ENCODE measurements at regions not wholly inside any gene's neighbourhood (a gene's known extent, or its start where the extent isn't known, plus 50 kb on each side); places are given as distances from the start of the nearest gene placed in this dataset.

DNA sequence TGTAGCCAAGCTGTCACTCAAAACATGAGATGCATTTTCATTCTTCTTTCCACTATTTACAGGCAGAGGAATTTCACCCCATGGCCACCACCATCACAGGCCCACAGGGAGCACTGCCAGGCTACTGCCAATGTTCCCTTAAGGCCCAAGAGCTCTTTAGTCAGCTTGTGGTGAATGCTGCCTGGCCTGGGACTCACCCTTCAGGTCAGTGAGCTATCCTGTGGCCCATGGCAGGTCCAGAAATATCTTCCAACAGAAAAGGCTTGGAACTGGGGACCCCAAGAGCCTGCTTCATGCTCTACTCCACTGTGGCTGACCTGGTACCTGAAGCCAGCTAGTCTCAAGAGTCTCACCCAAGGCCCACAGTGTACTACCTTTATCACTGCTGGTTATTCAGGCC lies 1518.7 kb upstream of the CDH9 start:
- no peak for DNase-seq
- Histone ChIP-seq H3K4me1 (ENCODE audit: insufficient read depth) (no peaks in the 10 kb centered on the region), H3K27ac (no peak overlapping the region), H3K9me3 (no peaks in the 10 kb centered on the region), H3K27me3 (no peaks in the 10 kb centered on the region), H3K4me3 (no peak overlapping the region), H3K36me3 (no peaks in the 10 kb centered on the region)
- intact Hi-C loops (cut with DNase I): no loop called here
- no peak for TF ChIP-seq EP300 (IDR thresholded peaks at IDR 0.05)
- no peak for TF ChIP-seq POLR2A (IDR thresholded peaks at IDR 0.05)
- TF ChIP-seq, protein P1, sequence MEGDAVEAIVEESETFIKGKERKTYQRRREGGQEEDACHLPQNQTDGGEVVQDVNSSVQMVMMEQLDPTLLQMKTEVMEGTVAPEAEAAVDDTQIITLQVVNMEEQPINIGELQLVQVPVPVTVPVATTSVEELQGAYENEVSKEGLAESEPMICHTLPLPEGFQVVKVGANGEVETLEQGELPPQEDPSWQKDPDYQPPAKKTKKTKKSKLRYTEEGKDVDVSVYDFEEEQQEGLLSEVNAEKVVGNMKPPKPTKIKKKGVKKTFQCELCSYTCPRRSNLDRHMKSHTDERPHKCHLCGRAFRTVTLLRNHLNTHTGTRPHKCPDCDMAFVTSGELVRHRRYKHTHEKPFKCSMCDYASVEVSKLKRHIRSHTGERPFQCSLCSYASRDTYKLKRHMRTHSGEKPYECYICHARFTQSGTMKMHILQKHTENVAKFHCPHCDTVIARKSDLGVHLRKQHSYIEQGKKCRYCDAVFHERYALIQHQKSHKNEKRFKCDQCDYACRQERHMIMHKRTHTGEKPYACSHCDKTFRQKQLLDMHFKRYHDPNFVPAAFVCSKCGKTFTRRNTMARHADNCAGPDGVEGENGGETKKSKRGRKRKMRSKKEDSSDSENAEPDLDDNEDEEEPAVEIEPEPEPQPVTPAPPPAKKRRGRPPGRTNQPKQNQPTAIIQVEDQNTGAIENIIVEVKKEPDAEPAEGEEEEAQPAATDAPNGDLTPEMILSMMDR (IDR thresholded peaks at IDR 0.05): no peak

DNA sequence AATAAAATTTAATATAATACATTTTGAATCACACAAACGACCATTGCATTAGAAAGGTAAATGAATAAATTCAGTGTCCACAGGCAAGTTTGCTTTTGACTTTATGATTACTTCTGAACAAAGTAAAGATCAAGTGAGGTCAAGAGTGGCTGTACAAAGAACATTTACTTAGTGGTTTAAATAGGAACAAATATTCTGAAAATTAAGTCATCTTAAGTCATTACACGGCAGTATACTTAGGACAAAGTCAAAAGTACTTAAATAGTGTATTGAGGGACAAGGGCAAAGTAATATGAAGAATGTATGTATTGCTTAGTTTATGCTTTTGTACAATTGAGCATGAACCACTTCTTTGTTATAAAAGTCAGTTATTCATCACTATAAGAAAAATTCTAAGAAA lies 1511.2 kb upstream of the CDH9 start:
- TF ChIP-seq POLR2A (IDR thresholded peaks at IDR 0.05) (no peak), EP300 (IDR thresholded peaks at IDR 0.05) (no peak)
- TF ChIP-seq, protein P1 (IDR thresholded peaks at IDR 0.05): no peak
- H3K27ac ChIP-seq: no peak overlapping the region
- H3K4me3 ChIP-seq: no peak overlapping the region
- no peaks in the 10 kb centered on the region for H3K36me3 ChIP-seq
- WGBS, 3 donors: 64 to 82% (median 73%) methylated on average over 2 of the region's 2 CpGs
- H3K9me3 ChIP-seq: no peaks in the 10 kb centered on the region
- intact Hi-C loops (cut with DNase I): no loop called here
- H3K27me3 ChIP-seq: no peaks in the 10 kb centered on the region
- H3K4me1 ChIP-seq (ENCODE audit: insufficient read depth): no peaks in the 10 kb centered on the region
- no peak for DNase-seq

DNA sequence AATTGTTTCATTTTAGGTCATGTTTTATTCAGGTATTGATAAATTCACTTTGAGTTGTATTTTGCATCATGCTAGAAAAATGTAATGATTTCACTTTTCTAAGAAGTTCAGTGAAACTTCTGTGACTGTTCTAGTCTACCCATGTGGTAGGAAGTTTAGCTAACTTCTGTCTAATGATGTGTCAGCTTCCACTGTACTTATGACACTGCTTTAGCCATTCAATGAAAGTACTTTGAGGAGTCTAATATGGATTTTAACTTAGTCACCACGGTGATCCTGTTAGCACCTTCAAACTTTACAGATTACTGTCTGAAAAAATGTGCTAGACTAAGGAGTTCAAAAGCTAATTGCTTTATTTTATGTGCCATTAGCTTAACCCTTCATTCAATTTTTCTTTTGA lies 1510.5 kb upstream of the CDH9 start:
- Histone ChIP-seq H3K4me1 (ENCODE audit: insufficient read depth) (no peaks in the 10 kb centered on the region), H3K36me3 (no peaks in the 10 kb centered on the region), H3K27me3 (no peaks in the 10 kb centered on the region), H3K9me3 (no peaks in the 10 kb centered on the region), H3K4me3 (no peak overlapping the region), H3K27ac (no peak overlapping the region)
- WGBS, 3 donors: 33 to 64% (median 35%) methylated on average over 1 of the region's 1 CpG
- TF ChIP-seq POLR2A (IDR thresholded peaks at IDR 0.05) (no peak), EP300 (IDR thresholded peaks at IDR 0.05) (no peak)
- TF ChIP-seq, protein P1 (IDR thresholded peaks at IDR 0.05): no peak
- intact Hi-C loops (cut with DNase I): no loop called here
- no peak for DNase-seq

DNA sequence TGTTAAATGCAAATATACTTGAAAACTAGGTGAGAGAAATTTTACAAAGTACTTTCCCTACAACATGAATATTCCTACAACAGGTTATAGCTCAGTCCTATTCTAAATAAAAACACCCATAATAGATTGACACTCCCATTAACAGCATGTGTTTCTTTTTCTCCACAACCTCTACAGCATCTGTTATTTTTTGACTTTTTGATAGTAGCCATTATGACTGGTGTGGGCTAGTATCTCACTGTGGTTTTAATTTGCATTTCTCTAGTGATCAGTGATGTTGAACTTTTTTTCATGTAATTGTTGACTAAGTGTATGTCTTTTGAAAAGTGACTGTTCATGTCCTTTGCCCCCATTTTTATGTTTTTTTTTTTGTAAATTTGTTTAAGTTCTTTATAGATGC lies 1506.1 kb upstream of the CDH9 start:
- Histone ChIP-seq H3K36me3 (no peaks in the 10 kb centered on the region), H3K4me1 (ENCODE audit: insufficient read depth) (no peaks in the 10 kb centered on the region), H3K27ac (no peak overlapping the region), H3K9me3 (no peaks in the 10 kb centered on the region), H3K4me3 (no peak overlapping the region), H3K27me3 (no peaks in the 10 kb centered on the region)
- TF ChIP-seq EP300 (IDR thresholded peaks at IDR 0.05): no peak
- TF ChIP-seq, protein P1 (IDR thresholded peaks at IDR 0.05): no peak
- DNase-seq: no peak
- intact Hi-C loops (cut with DNase I): no loop called here

DNA sequence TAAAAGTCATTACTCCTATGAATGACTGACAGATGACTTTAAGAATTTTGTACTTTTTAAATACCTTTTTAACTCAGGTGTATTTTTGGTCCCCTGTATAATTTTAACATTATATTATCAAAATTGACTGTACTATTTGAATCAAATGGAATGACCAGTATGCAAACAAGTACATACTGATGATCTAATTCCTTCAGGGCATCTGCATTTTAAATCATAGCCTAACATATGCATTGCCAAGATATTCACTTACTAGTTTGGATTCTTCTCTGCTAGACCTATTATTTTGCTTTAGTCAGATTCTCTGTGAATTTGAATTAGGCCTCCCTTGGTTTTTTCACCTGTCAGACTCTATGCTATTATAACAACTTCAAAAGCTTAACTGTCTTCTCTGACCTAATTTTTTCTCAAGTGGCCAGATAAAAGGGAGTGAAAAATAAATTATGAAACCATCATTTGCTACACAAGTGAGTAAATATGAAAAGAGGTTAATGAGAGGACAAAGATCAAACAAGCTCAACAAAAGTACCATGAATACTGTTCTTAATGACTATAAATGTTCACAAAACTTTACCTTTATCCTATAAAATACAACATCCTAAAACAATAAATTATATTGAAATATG lies 1505.2 kb upstream of the CDH9 start:
- Histone ChIP-seq H3K4me3 (no peak overlapping the region), H3K27ac (no peak overlapping the region), H3K36me3 (no peaks in the 10 kb centered on the region), H3K9me3 (no peaks in the 10 kb centered on the region), H3K4me1 (ENCODE audit: insufficient read depth) (no peaks in the 10 kb centered on the region), H3K27me3 (no peaks in the 10 kb centered on the region)
- DNase-seq: no peak
- TF ChIP-seq POLR2A (IDR thresholded peaks at IDR 0.05): no peak
- TF ChIP-seq, protein P1 (IDR thresholded peaks at IDR 0.05): no peak
- TF ChIP-seq EP300 (IDR thresholded peaks at IDR 0.05): no peak
- intact Hi-C loops (cut with DNase I): no loop called here

Measured in ovary (tissue), 7 donors.